Ascending aorta (tissue), 2 donors: ENCODE measurements at regions not wholly inside any gene's neighbourhood (a gene's known extent, or its start where the extent isn't known, plus 50 kb on each side); places are given as distances from the start of the nearest gene placed in this dataset.

ENCODE experiments used
- DNase-seq, 2 donors: peaks; one replicate each; pipeline ENCODE4 v3.0.0-alpha.2; 2019; ENCODE audit warnings: low spot score in 2 of 2
- H3K27ac ChIP-seq, 2 donors: fragments of 200-600 bp; sonication (generic); one replicate each; pipeline ENCODE4 v1.5.1; 2016 to 2017; ENCODE audit warnings: mild to moderate bottlenecking in 1 of 2
- H3K27me3 ChIP-seq: fragments of 200-600 bp; sonication (generic); one replicate; pipeline ENCODE4 v1.5.1; 2017
- H3K36me3 ChIP-seq, 2 donors: fragments of 200-600 bp; sonication (generic); one replicate each; pipeline ENCODE4 v1.5.1; 2016
- H3K4me1 ChIP-seq, 2 donors: fragments of 200-600 bp; sonication (generic); one replicate each; pipeline ENCODE4 v1.5.1; 2016 to 2017; ENCODE audit warnings: mild to moderate bottlenecking in 1 of 2
- H3K4me3 ChIP-seq, 2 donors: fragments of 200-600 bp; sonication (generic); one replicate each; pipeline ENCODE4 v1.5.1; 2016 to 2017; ENCODE audit warnings: mild to moderate bottlenecking in 1 of 2
- H3K9me3 ChIP-seq, 2 donors: fragments of 200-600 bp; sonication (generic); one replicate each; pipeline ENCODE4 v1.5.1; 2016
- intact Hi-C: fragments of 100-400 bp; cut with DNase I; formaldehyde crosslinking; loops from one replicate; pipeline ENCODE4 v1.15.1; 2023
- TF ChIP-seq, protein P1 (sequence below), 3 experiments: fragments of 200-600 bp in 2 of 3; fragments of 450-650 bp in 1 of 3; sonication (generic) in 2 of 3; IDR thresholded peaks; one replicate each; pipeline ENCODE4 v1.5.1; 2016 to 2019; ENCODE audit warnings: antibody characterized with exemption in 3 of 3, mild to moderate bottlenecking in 1 of 3, moderate library complexity in 1 of 3

DNA sequence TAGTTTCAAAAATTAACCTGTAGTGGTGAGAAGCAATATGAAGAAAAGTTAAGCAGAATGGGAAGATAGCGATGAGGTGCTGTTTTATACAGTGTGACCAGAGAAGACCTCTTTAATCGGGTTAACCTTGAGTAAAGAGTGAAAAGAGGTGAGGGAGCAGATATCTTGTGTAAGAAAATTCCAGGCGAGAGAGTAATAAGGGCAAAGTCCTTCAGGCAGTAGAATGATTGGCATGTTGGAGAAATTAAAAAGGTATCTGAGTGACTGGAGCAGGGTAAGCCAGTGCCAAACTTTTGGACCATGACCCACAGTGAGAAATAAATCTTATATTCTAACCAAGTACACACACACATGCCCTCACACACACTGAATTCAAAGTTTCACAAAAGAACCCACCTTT lies 374.7 kb upstream of the LARGE1 start:
- Histone ChIP-seq H3K9me3 (no peaks in the 10 kb centered on the region), H3K4me1 (no peaks in the 10 kb centered on the region), H3K27ac (no peak overlapping the region), H3K27me3 (no peaks in the 10 kb centered on the region), H3K4me3 (no peak overlapping the region), H3K36me3 (no peaks in the 10 kb centered on the region)
- DNase-seq, result no peak
- intact Hi-C loops, result no loop called here
- TF ChIP-seq, protein P1, sequence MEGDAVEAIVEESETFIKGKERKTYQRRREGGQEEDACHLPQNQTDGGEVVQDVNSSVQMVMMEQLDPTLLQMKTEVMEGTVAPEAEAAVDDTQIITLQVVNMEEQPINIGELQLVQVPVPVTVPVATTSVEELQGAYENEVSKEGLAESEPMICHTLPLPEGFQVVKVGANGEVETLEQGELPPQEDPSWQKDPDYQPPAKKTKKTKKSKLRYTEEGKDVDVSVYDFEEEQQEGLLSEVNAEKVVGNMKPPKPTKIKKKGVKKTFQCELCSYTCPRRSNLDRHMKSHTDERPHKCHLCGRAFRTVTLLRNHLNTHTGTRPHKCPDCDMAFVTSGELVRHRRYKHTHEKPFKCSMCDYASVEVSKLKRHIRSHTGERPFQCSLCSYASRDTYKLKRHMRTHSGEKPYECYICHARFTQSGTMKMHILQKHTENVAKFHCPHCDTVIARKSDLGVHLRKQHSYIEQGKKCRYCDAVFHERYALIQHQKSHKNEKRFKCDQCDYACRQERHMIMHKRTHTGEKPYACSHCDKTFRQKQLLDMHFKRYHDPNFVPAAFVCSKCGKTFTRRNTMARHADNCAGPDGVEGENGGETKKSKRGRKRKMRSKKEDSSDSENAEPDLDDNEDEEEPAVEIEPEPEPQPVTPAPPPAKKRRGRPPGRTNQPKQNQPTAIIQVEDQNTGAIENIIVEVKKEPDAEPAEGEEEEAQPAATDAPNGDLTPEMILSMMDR (IDR thresholded peaks at IDR 0.05), result no peak

DNA sequence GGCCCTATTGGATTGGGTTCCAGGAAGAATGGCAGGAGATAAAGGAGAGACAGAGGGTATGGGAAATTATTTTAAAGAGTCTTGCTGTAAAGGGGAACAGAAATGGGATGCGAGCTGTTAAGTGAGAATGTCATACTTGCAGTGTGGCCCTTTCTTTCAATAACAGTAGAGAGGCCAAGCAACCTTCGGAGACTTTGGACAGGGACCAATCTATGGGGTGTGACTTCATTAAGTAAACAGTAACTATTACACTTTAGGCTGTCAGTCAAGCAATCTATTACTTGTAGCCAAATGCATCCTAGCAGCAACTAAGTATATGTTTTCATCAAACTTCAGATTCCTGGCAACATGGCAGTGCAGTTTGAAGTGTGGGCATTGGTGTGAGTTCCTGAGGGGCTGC lies 376.2 kb upstream of the LARGE1 start:
- Histone ChIP-seq H3K9me3 (no peaks in the 10 kb centered on the region), H3K27me3 (no peaks in the 10 kb centered on the region)
- DNase-seq, result no peak

DNA sequence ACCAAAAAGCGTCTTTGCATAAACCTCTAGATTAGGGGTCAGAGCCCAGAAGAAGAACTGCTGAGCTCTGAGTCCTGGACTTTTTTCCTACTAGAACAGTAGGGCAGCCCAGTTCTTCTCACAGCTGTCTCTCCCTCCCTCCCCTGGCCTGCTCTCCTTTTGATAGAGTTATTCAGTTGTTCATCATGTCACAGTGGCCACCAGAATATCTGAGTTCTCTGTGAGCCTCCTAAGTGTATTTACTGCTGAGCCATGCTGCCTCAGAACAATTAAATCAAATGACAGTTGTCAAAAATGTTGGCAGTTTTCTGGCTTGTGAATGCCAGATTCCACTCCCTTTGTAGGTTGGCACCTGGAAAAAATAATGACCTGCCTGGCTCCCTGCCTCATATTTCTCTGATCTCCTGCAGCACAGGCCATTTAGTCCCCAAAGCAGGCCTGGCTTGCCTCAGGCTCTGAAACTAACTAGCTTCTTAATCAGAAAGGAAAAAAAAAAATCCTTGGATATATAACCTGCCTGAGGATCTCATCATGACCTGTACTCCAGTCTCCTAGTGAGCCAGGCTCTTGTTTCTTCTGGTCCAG lies 377.4 kb upstream of the LARGE1 start:
- intact Hi-C loops, result no loop called here
- TF ChIP-seq, protein P1 (IDR thresholded peaks at IDR 0.05), result no peak
- Histone ChIP-seq H3K4me3 (no peak overlapping the region), H3K9me3 (no peaks in the 10 kb centered on the region), H3K27me3 (no peaks in the 10 kb centered on the region), H3K36me3 (no peaks in the 10 kb centered on the region), H3K4me1 (no peaks in the 10 kb centered on the region), H3K27ac (no peak overlapping the region)
- no peak for DNase-seq

More for the DNA sequence above, 376.2 kb upstream of the LARGE1 start:
- H3K4me3 ChIP-seq, result no peak overlapping the region
- H3K4me1 ChIP-seq, result no peaks in the 10 kb centered on the region
- TF ChIP-seq, protein P1 (IDR thresholded peaks at IDR 0.05), result no peak
- no peaks in the 10 kb centered on the region for H3K36me3 ChIP-seq
- intact Hi-C loops, result no loop called here
- no peak overlapping the region for H3K27ac ChIP-seq

DNA sequence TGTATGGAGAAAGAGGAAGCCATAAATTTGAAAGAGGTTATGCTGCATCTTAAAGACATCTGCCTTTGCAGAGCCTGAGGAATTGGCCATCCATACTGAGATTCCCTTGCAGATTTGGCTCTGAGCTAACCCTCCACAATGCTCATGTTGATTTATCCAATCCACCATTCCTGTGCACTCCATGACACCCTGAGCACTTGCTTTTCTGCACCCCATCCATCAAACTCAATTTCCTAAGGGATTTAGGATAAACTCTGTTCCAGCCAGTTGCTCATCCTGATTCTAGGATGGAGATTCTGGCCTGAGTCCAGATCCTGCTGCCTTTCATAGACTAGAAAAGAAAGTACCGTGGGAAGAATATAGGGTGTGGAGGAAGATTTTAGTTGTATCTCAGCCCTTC lies 379.2 kb upstream of the LARGE1 start:
- Histone ChIP-seq H3K36me3 (no peaks in the 10 kb centered on the region), H3K4me1 (no peaks in the 10 kb centered on the region), H3K9me3 (no peaks in the 10 kb centered on the region), H3K27me3 (no peaks in the 10 kb centered on the region), H3K4me3 (no peak overlapping the region), H3K27ac (no peak overlapping the region)
- intact Hi-C loops, result no loop called here
- TF ChIP-seq, protein P1 (IDR thresholded peaks at IDR 0.05), result no peak
- DNase-seq, result no peak

DNA sequence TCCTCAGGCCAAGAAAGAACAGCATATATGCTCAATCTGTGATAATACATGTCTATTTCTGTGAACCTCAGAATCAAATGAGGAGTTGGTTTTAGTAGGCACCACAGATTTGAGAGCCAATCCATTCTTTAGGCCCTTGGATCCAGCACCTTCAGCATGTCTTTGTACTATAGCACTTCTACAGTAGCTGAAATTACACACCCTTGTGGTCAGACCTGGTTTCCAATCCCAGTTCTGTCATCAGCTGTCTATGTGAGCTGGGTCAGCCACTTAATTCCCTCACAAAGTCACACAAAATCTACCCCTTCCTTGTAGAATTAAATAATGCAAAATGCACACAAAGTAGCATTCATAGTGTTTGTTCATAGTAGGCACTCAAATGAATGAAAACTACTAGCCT lies 381.3 kb upstream of the LARGE1 start:
- Histone ChIP-seq H3K4me1 (no peaks in the 10 kb centered on the region), H3K27ac (no peak overlapping the region), H3K36me3 (no peaks in the 10 kb centered on the region), H3K27me3 (no peaks in the 10 kb centered on the region), H3K9me3 (no peaks in the 10 kb centered on the region), H3K4me3 (no peak overlapping the region)
- TF ChIP-seq, protein P1 (IDR thresholded peaks at IDR 0.05), result no peak
- intact Hi-C loops, result no loop called here
- no peak for DNase-seq

DNA sequence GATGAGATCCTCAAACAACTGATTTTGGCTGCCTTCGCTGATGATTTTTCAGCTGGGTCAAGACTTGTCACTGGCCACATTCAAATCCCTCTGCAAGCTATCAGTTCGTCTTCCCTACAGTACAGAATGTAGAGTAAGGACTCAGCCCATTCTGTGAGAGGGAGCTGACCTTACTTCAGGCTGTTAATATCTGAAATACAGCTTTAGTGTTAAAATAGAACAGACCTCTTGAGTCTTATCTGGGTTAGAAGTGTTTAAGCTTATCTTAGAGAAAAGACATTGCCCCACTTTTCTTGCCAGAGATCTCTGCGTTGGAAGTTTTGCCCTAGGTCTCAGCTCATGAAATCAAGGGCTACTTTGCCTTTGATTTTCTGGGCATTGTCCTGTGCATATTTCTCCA lies 383.4 kb upstream of the LARGE1 start:
- H3K27me3 ChIP-seq, result no peaks in the 10 kb centered on the region
- no peaks in the 10 kb centered on the region for H3K36me3 ChIP-seq
- H3K27ac ChIP-seq, result no peak overlapping the region
- H3K4me3 ChIP-seq, result no peak overlapping the region
- TF ChIP-seq, protein P1 (IDR thresholded peaks at IDR 0.05), result no peak
- intact Hi-C loops, result no loop called here
- DNase-seq, result no peak
- H3K4me1 ChIP-seq, result no peaks in the 10 kb centered on the region
- H3K9me3 ChIP-seq, result no peaks in the 10 kb centered on the region
